GM18507 (cell line): ENCODE measurements at regions not wholly inside any gene's neighbourhood (a gene's known extent, or its start where the extent isn't known, plus 50 kb on each side); places are given as distances from the start of the nearest gene placed in this dataset.

Experiments
- DNase-seq: peaks from one replicate; pipeline ENCODE4 v3.0.0; 2011; ENCODE audit warnings: low read depth; ENCODE audit not compliant: insufficient read length; ENCODE audit errors: extremely low spot score
- FAIRE-seq: peaks from 2 replicates; lab custom pipeline; 2011; peaks lifted over from hg19 to GRCh38; lab: Jason Lieb, UNC

GRCh38 chr16:65917466-65917865, 449.0 kb upstream of the CDH5 start:
- FAIRE-seq = no peak
- DNase-seq = no peak

GRCh38 chr16:65916995-65917394, 449.5 kb upstream of the CDH5 start:
- DNase-seq (no peak), FAIRE-seq (no peak)

GRCh38 chr16:65910291-65910690, 456.2 kb upstream of the CDH5 start:
- FAIRE-seq (no peak), DNase-seq (no peak)

- FAIRE-seq = no peak
- no peak for DNase-seq
These were observed 457.0 kb upstream of the CDH5 start for GRCh38 chr16:65909310-65910050.

- FAIRE-seq = no peak
- no peak for DNase-seq
These were observed 457.9 kb upstream of the CDH5 start for GRCh38 chr16:65908568-65908967.

GRCh38 chr16:65905331-65905730, 461.2 kb upstream of the CDH5 start:
- no peak for DNase-seq
- FAIRE-seq = no peak

GRCh38 chr16:65896448-65897153, 469.9 kb upstream of the CDH5 start:
- FAIRE-seq (no peak), DNase-seq (no peak)

GRCh38 chr16:65895906-65896305, 470.6 kb upstream of the CDH5 start:
- FAIRE-seq (no peak), DNase-seq (no peak)

- FAIRE-seq = no peak
- DNase-seq = no peak
These were observed 471.0 kb upstream of the CDH5 start for GRCh38 chr16:65895486-65895885.

- DNase-seq (no peak), FAIRE-seq (no peak)
These were observed 476.3 kb upstream of the CDH5 start for GRCh38 chr16:65890203-65890602.

GRCh38 chr16:65889533-65889966, 476.9 kb upstream of the CDH5 start:
- FAIRE-seq (no peak), DNase-seq (no peak)

- FAIRE-seq = no peak
- no peak for DNase-seq
These were observed 478.3 kb upstream of the CDH5 start for GRCh38 chr16:65888201-65888600.

GRCh38 chr16:65884018-65884417, 482.5 kb upstream of the CDH5 start:
- DNase-seq (no peak), FAIRE-seq (no peak)

GRCh38 chr16:65878347-65878746, 488.1 kb upstream of the CDH5 start:
- DNase-seq = no peak
- FAIRE-seq = no peak

GRCh38 chr16:65876624-65877023, 489.9 kb upstream of the CDH5 start:
- no peak for DNase-seq
- FAIRE-seq = no peak

- no peak for FAIRE-seq
- DNase-seq = no peak
These were observed 490.5 kb upstream of the CDH5 start for GRCh38 chr16:65876056-65876408.

- no peak for DNase-seq
These were observed 491.0 kb upstream of the CDH5 start for GRCh38 chr16:65875381-65876055.

GRCh38 chr16:65869261-65869660, 497.2 kb upstream of the CDH5 start:
- DNase-seq = no peak
- no peak for FAIRE-seq

More at GRCh38 chr16:65875381-65876055, 491.0 kb upstream of the CDH5 start:
- FAIRE-seq = no peak

- FAIRE-seq = no peak
- DNase-seq = no peak
These were observed 499.1 kb upstream of the CDH5 start for GRCh38 chr16:65867276-65867960.

- no peak for FAIRE-seq
- DNase-seq = no peak
These were observed 503.3 kb upstream of the CDH5 start for GRCh38 chr16:65863236-65863635.
